ENCODE measurements at regions not wholly inside any gene's neighbourhood (a gene's known extent, or its start where the extent isn't known, plus 50 kb on each side); places are given as distances from the start of the nearest gene placed in this dataset.

GRCh38 chr2:118618279-118618678 is 229.2 kb downstream of the EN1 start:
- TF ChIP-seq CTCF (IDR thresholded peaks at IDR 0.05) (no peak), POLR2A (IDR thresholded peaks at IDR 0.05) (no peak)

Measured in thyroid gland (tissue), 4 donors.